ENCODE measurements at regions not wholly inside any gene's neighbourhood (a gene's known extent, or its start where the extent isn't known, plus 50 kb on each side); places are given as distances from the start of the nearest gene placed in this dataset.

- Histone ChIP-seq H3K9ac (ENCODE audit: extremely low read depth, insufficient read length, low read length) (no peak overlapping the region), H2AK5ac (ENCODE audit: insufficient read length, low read length) (no peak overlapping the region), H2BK12ac (ENCODE audit: insufficient read length, low read depth, low read length) (no peak overlapping the region), H2BK15ac (ENCODE audit: low read depth, low read length) (no peak overlapping the region), H3K23me2 (ENCODE audit: insufficient read length, low read depth, low read length, poor library complexity, severe bottlenecking) (no peaks in the 10 kb centered on the region), H3K27ac (ENCODE audit: insufficient read length, low read depth, low read length) (no peak overlapping the region), H3K56ac (ENCODE audit: insufficient read length, low read depth, low read length) (no peak overlapping the region), H2BK20ac (ENCODE audit: low read depth, low read length, poor library complexity, severe bottlenecking) (no peak overlapping the region), H3K4me1 (ENCODE audit: insufficient read depth, low read length) (no peaks in the 10 kb centered on the region), H3K4me2 (ENCODE audit: insufficient read depth, insufficient read length, low read length) (no peak overlapping the region), H3K27me3 (ENCODE audit: insufficient read depth, low read length) (no peaks in the 10 kb centered on the region), H4K5ac (ENCODE audit: insufficient read length, low read depth, low read length) (no peak overlapping the region), H3K9me3 (ENCODE audit: control insufficient read depth, low read depth, low read length) (no peaks in the 10 kb centered on the region), H4K8ac (replicated peaks; ENCODE audit: insufficient read length, low read depth, low read length) (no peak overlapping the region), H3K14ac (ENCODE audit: insufficient read depth, low read length) (no peak overlapping the region), H3T11ph (ENCODE audit: low read length) (no peak overlapping the region), H2BK120ac (ENCODE audit: low read depth, low read length, poor library complexity, severe bottlenecking) (no peak overlapping the region), H4K20me1 (ENCODE audit: control insufficient read depth, insufficient read depth, insufficient read length) (no peaks in the 10 kb centered on the region), H3K79me2 (ENCODE audit: insufficient read depth, low read length) (no peaks in the 10 kb centered on the region), H3K18ac (ENCODE audit: insufficient read length, low read depth, low read length) (no peak overlapping the region), H2BK5ac (ENCODE audit: insufficient read length, low read length) (no peak overlapping the region), H3K4ac (ENCODE audit: low read depth, low read length) (no peak overlapping the region), H2AFZ (ENCODE audit: low read length) (no peak overlapping the region), H4K91ac (ENCODE audit: insufficient read length, low read depth, low read length) (no peak overlapping the region), H3K23ac (ENCODE audit: insufficient read length, low read depth, low read length) (no peak overlapping the region), H3K79me1 (ENCODE audit: insufficient read depth, low read depth, low read length, poor library complexity, severe bottlenecking) (no peaks in the 10 kb centered on the region)
- DNase-seq, result no peak
- Mint-ChIP-seq H3K9me3 (no peaks in the 10 kb centered on the region; a peak in 1 of 5 replicates), H3K4me3 (no peak overlapping the region), H3K36me3 (ENCODE audit: insufficient read depth in 1 of 3, low read depth in 3 of 3) (no peaks in the 10 kb centered on the region), H3K27ac (no peak overlapping the region), H3K4me1 (no peaks in the 10 kb centered on the region), H3K27me3 (ENCODE audit: low read depth) (no peaks in the 10 kb centered on the region)
- no peak for TF ChIP-seq CTCF (conservative IDR thresholded peaks at IDR 0.05)
- whole genome bisulfite sequencing (ENCODE audit: extremely low coverage, insufficient read length, low lambda C conversion rate), result no CpG with 5 or more reads among the region's 1 CpG
These were observed 742.8 kb downstream of the DACH1 start for GRCh38 chr13:71124230-71124629.
